LNCaP clone FGC (cell line): ENCODE measurements at regions not wholly inside any gene's neighbourhood (a gene's known extent, or its start where the extent isn't known, plus 50 kb on each side); places are given as distances from the start of the nearest gene placed in this dataset.

Source experiments
- DNase-seq: peaks from one replicate; pipeline ENCODE4 v3.0.0-alpha.2; 2011; ENCODE audit warnings: low read depth
- H3K4me3 ChIP-seq: 2 replicates; pipeline ENCODE4 v1.5.1; 2011; ENCODE audit warnings: mild to moderate bottlenecking, low read depth, low read length, control low read depth
- CTCF ChIP-seq: IDR thresholded peaks from 2 replicates; pipeline ENCODE4 v1.5.1; 2012; ENCODE audit warnings: mild to moderate bottlenecking; ENCODE audit not compliant: control insufficient read depth, insufficient read depth; ENCODE audit errors: extremely low read depth

- DNase-seq = no peak
- no peak for TF ChIP-seq CTCF
- H3K4me3 ChIP-seq = no peak overlapping the region
Observed at GRCh38 chr1:170250531-170251276, 104.9 kb downstream of the NTMT2 start.

- no peak overlapping the region for H3K4me3 ChIP-seq
- no peak for DNase-seq
- TF ChIP-seq CTCF = no peak
Observed at GRCh38 chr1:170252851-170253579, 107.3 kb downstream of the NTMT2 start.

- no peak for TF ChIP-seq CTCF
- DNase-seq = no peak
- H3K4me3 ChIP-seq = no peak overlapping the region
Observed at GRCh38 chr1:170254371-170254770, 108.6 kb downstream of the NTMT2 start.

GRCh38 chr1:170261669-170262068 is 115.9 kb downstream of the NTMT2 start:
- no peak for TF ChIP-seq CTCF
- no peak overlapping the region for H3K4me3 ChIP-seq
- DNase-seq = no peak

GRCh38 chr1:170262276-170262939 is 116.6 kb downstream of the NTMT2 start:
- DNase-seq = no peak
- no peak for TF ChIP-seq CTCF
- no peak overlapping the region for H3K4me3 ChIP-seq

- DNase-seq = no peak
- no peak for TF ChIP-seq CTCF
- no peak overlapping the region for H3K4me3 ChIP-seq
Observed at GRCh38 chr1:170265234-170265633, 119.5 kb downstream of the NTMT2 start.
